ENCODE measurements at regions not wholly inside any gene's neighbourhood (a gene's known extent, or its start where the extent isn't known, plus 50 kb on each side); places are given as distances from the start of the nearest gene placed in this dataset.

DNA sequence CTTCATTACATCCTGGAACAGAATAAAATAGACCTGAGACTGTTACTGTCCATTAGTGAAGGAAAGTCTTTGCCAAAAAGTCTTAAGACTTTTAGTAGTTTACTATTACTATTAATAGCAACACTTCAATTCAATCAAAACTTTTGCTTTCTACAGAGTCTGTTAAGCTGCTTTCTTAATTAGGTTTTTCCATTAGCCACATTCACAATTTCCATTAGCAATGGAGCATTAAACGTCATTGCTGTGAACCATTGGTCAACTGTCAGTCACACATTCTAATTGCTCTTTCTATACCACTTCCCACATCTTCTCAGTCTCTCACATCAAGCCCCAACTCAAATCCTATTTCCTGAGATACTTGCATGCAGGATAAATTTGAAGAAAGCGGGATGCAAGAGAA is 736.6 kb upstream of the SORCS1 start:
- no peaks in the 10 kb centered on the region for H3K27me3 ChIP-seq
- no peaks in the 10 kb centered on the region for H3K9me3 ChIP-seq (replicated peaks in 1 of 11)
- no peak overlapping the region for H3K27ac ChIP-seq
- H3K9ac ChIP-seq = no peak overlapping the region
- H3K4me1 ChIP-seq = peaks cover 0 to 8% (median 0%) of the 10 kb centered on the region in 10 experiments; a peak in 1 of 20 replicates
- no peaks in the 10 kb centered on the region for H4K20me1 ChIP-seq
- no peak overlapping the region for H3K4me3 ChIP-seq
- H3K4me2 ChIP-seq = no peak overlapping the region
- H3K36me3 ChIP-seq = no peaks in the 10 kb centered on the region
- no peak for TF ChIP-seq Cebpa-rat (IDR thresholded peaks at IDR 0.05)

DNA sequence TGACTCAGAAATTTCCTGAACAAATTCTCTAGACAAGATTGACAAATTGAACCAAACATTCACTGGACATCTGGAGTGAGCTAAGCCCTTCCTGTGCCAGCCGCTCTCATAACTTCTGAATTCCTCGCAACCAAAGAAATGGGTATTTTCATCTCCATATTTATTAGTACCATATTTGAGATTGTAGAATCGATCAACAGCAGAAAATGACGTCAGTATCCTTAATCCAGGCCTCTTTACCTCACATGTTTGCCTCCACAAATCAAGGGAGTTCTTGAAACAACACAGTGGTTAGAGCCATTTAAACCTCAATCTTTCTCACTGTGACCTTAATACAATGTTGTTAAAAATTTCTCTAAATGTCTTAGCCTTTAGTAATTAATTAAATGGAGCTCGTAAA is 735.6 kb upstream of the SORCS1 start:
- no peaks in the 10 kb centered on the region for H3K36me3 ChIP-seq

DNA sequence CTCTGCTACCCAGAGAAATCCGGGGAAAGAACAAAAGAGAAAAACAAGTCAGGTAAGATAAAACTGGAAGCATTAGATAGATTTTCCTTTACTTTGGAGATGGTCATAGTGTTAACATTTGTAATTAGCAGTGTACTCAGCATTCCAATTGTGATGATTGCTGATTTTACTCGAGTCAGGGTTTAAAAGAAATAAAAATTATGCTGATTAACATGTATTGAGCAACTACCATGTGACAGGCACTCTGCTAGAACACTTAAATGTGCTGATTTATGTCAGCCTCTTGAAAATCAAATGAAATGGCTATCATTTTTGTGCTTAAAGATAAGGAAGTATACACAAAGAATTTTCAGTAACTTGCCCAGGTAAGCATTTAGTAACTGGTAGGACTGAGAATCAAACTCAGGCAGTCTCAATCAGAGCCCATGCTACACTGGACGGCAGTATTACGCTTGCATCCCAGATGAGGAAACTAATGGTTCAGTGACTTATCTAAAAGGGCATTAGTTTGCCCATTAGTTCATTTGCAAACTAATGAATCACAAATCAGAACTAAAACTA is 735.1 kb upstream of the SORCS1 start:
- no peak overlapping the region for H3K4me2 ChIP-seq
- no peaks in the 10 kb centered on the region for H3K9me3 ChIP-seq (replicated peaks in 1 of 11)
- H4K20me1 ChIP-seq = no peaks in the 10 kb centered on the region
- no peak overlapping the region for H3K4me3 ChIP-seq
- no peak for TF ChIP-seq Cebpa-rat (IDR thresholded peaks at IDR 0.05)
- no peaks in the 10 kb centered on the region for H3K36me3 ChIP-seq
- no peak overlapping the region for H3K27ac ChIP-seq
- no peak overlapping the region for H3K9ac ChIP-seq
- no peaks in the 10 kb centered on the region for H3K27me3 ChIP-seq
- peaks cover 0 to 16% (median 0%) of the 10 kb centered on the region in 10 experiments; a peak in 3 of 20 replicates for H3K4me1 ChIP-seq

More for the DNA sequence above, 735.6 kb upstream of the SORCS1 start:
- Histone ChIP-seq H3K4me1 (peaks cover 0 to 10% (median 0%) of the 10 kb centered on the region in 10 experiments; a peak in 1 of 20 replicates), H4K20me1 (no peaks in the 10 kb centered on the region), H3K27me3 (no peaks in the 10 kb centered on the region), H3K4me3 (no peak overlapping the region), H3K9me3 (replicated peaks in 1 of 11) (no peaks in the 10 kb centered on the region), H3K27ac (no peak overlapping the region), H3K9ac (no peak overlapping the region), H3K4me2 (no peak overlapping the region)
- no peak for TF ChIP-seq Cebpa-rat (IDR thresholded peaks at IDR 0.05)

DNA sequence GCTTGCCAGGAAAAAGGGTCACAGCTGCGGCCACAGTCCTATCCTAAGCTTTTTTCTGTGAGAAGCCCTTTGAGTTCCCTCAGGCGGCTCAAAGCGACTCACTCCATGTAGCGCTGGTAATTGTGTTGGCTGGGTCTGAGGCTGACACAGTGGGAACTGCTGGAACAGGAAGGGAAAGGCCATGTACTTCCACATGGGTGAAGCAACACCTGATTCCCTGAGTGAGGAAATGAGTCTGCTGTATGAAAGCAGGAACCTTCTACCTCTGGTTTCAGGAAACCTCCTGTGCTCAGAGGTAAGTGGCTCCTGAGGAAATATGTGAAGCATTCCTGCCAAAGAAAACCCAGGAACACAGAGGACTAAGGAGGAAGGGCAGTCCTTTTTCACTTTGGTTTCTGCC is 734.6 kb upstream of the SORCS1 start:
- TF ChIP-seq Cebpa-rat (IDR thresholded peaks at IDR 0.05) = no peak
- Histone ChIP-seq H3K27me3 (no peaks in the 10 kb centered on the region), H3K4me2 (no peak overlapping the region), H3K4me3 (no peak overlapping the region), H3K4me1 (peaks cover 0 to 20% (median 0%) of the 10 kb centered on the region in 10 experiments; a peak in 4 of 20 replicates), H3K9me3 (replicated peaks in 1 of 11) (no peaks in the 10 kb centered on the region), H3K36me3 (no peaks in the 10 kb centered on the region), H3K27ac (no peak overlapping the region), H3K9ac (no peak overlapping the region), H4K20me1 (no peaks in the 10 kb centered on the region)

DNA sequence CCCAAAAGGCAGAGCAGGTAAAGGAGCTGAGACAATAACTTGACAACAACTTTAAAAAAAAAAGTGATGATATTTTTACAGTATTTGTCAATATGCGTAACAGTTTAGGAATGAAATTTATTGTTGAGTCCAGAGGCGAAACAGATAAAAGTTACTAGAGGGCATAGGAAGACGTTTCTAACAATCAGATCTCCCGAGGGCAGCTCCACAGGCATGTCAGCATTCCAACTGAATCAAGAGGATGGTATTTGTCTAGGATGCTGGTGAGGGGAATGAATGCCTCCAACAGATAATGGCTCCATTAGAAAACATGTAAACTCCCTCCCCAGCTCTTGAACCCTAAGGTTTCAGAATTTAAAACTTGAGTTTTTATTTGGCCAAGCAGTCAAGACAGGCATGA is 733.9 kb upstream of the SORCS1 start:
- Histone ChIP-seq H3K4me1 (peaks cover 0 to 21% (median 0%) of the 10 kb centered on the region in 10 experiments; a peak in 4 of 20 replicates), H3K4me2 (no peak overlapping the region), H3K27ac (no peak overlapping the region), H3K9me3 (replicated peaks in 1 of 11) (no peaks in the 10 kb centered on the region), H4K20me1 (no peaks in the 10 kb centered on the region), H3K4me3 (no peak overlapping the region), H3K27me3 (no peaks in the 10 kb centered on the region), H3K9ac (no peak overlapping the region), H3K36me3 (no peaks in the 10 kb centered on the region)
- TF ChIP-seq Cebpa-rat (IDR thresholded peaks at IDR 0.05) = no peak

DNA sequence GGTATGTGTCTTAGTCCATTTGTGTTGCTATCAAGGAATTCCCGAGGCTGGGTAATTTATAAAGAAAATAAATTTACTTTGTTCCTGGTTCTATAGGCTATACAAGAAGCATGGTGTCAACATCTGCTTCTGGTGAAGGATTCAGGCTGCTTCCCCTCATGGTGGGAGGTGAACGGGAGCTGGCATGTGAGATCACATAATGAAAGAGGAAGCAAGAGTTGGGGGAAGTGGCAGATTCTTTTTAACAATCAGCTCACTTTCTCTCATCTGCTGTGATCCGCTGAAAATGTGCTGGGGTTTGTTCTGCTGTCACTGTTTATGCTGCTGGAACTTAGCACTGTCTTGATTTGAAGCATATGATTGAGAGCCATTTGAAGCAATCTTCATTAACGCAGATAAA is 730.0 kb upstream of the SORCS1 start:
- Histone ChIP-seq H3K9ac (no peak overlapping the region), H3K36me3 (no peaks in the 10 kb centered on the region), H3K27me3 (no peaks in the 10 kb centered on the region), H3K9me3 (replicated peaks in 1 of 11) (no peaks in the 10 kb centered on the region), H4K20me1 (no peaks in the 10 kb centered on the region), H3K4me1 (peaks cover 0 to 19% (median 0%) of the 10 kb centered on the region in 10 experiments; a peak in 4 of 20 replicates), H3K4me3 (no peak overlapping the region), H3K4me2 (peak overlapping the region in 2 of 11 experiments; percentile 2 to 52; a peak in 2 of 22 replicates), H3K27ac (no peak overlapping the region)
- no peak for TF ChIP-seq Cebpa-rat (IDR thresholded peaks at IDR 0.05)

DNA sequence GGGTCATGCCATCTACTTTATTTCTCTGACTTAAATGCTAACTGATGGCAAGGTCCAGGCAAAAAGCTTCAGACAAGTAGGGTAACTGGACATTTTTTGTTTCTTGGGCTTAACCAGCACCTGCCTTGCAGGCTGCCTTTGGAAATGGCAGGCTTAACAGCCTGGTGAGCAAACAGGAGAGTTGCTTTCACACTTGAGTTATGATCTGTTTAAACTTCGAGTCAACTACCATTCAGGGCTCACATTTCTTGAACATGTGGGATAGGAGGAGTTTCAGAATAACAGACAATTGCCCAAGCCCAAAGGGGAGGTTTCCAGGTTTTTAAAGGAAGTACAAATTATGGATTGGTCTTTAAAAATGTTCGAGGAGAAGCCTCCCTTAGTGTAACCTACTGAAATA is 724.6 kb upstream of the SORCS1 start:
- Histone ChIP-seq H4K20me1 (no peaks in the 10 kb centered on the region), H3K9me3 (replicated peaks in 1 of 11) (0 out of 22 replicates have a peak, but pooled peaks cover 0 to 4% (median 0%) of the 10 kb centered on the region in 11 experiments), H3K9ac (no peak overlapping the region), H3K36me3 (no peaks in the 10 kb centered on the region), H3K4me3 (no peak overlapping the region), H3K4me2 (no peak overlapping the region), H3K27ac (no peak overlapping the region), H3K27me3 (no peaks in the 10 kb centered on the region), H3K4me1 (peaks cover 0 to 1% (median 0%) of the 10 kb centered on the region in 10 experiments; a peak in 3 of 20 replicates)
- TF ChIP-seq Cebpa-rat (IDR thresholded peaks at IDR 0.05) = no peak

DNA sequence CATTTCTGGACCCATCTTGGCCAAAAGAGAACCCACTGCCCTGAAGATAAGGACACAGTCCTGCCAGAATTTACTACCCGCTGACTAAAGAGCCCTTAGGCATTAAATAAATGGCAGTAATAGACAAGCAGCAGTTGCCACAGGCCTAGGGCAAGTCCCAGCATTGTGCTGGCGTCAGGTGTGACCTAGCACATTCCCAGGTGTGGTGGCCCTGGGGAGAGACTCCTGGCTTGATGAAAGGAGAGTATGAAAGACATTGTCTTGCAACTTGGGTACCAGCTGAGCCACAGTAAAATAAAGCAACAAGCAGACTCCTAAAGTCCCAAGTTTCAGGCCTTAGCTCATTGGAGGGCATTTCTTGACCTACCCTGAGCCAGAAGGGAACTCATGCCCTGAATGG is 715.7 kb upstream of the SORCS1 start:
- peaks cover 0 to 21% (median 11%) of the 10 kb centered on the region in 11 experiments; a peak in 12 of 22 replicates for H3K9me3 ChIP-seq (replicated peaks in 1 of 11)
- no peaks in the 10 kb centered on the region for H4K20me1 ChIP-seq
- no peak overlapping the region for H3K4me2 ChIP-seq
- TF ChIP-seq Cebpa-rat (IDR thresholded peaks at IDR 0.05) = no peak
- no peaks in the 10 kb centered on the region for H3K4me1 ChIP-seq
- H3K27me3 ChIP-seq = no peaks in the 10 kb centered on the region
- no peak overlapping the region for H3K9ac ChIP-seq
- H3K27ac ChIP-seq = no peak overlapping the region
- no peak overlapping the region for H3K4me3 ChIP-seq
- H3K36me3 ChIP-seq = no peaks in the 10 kb centered on the region; a peak in 1 of 22 replicates

DNA sequence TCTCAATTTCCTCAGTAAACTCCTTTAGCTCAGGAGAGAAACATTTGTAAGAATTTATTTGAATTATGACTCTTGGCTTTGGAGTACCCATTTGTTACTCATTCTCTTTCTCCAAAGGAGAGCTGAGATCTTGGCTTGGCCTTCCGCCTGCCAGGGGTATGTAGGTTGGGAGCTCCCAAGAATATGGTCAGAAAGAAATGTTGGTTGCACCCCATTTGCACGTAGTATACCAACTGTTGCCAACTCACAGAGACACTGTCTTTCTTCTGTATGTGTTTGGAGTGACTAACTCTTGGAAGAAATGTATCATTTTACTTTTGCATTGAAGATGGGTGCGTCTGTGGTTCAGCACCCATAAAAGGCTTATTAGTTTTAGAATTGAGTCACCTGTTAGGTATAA is 708.5 kb upstream of the SORCS1 start:
- no peaks in the 10 kb centered on the region for H3K27me3 ChIP-seq
- no peak overlapping the region for H3K9ac ChIP-seq
- no peaks in the 10 kb centered on the region for H3K36me3 ChIP-seq
- no peak for TF ChIP-seq Cebpa-rat (IDR thresholded peaks at IDR 0.05)
- H3K4me1 ChIP-seq = no peaks in the 10 kb centered on the region
- no peak overlapping the region for H3K4me3 ChIP-seq
- no peak overlapping the region for H3K27ac ChIP-seq
- H4K20me1 ChIP-seq = no peaks in the 10 kb centered on the region
- peaks cover 0 to 9% (median 0%) of the 10 kb centered on the region in 11 experiments; a peak in 4 of 22 replicates for H3K9me3 ChIP-seq (replicated peaks in 1 of 11)
- H3K4me2 ChIP-seq = no peak overlapping the region

DNA sequence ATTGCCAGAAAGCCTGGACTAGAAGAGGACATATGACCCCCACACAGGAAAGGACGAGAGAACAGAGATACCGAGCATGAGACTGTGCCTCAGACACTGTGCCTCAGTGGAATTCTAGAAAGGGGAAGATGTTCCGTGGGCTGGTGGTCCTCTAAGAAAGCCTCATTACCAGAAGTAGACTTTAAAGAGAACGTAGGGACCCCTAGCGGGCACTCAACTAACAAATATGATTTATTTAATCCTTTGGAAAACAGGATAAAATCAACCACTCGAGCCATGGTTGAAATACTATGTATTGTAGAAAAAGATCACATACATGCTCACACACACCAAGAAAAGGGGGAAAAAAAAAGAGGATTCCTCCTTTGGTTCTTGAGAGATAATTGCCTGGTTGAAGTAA is 701.2 kb upstream of the SORCS1 start:
- no peak for TF ChIP-seq Cebpa-rat (IDR thresholded peaks at IDR 0.05)
- H3K4me2 ChIP-seq = no peak overlapping the region
- H4K20me1 ChIP-seq = no peaks in the 10 kb centered on the region
- no peak overlapping the region for H3K9ac ChIP-seq
- no peaks in the 10 kb centered on the region for H3K4me1 ChIP-seq
- H3K36me3 ChIP-seq = no peaks in the 10 kb centered on the region
- H3K27ac ChIP-seq = no peak overlapping the region
- H3K27me3 ChIP-seq = no peaks in the 10 kb centered on the region
- H3K9me3 ChIP-seq (replicated peaks in 1 of 11) = no peaks in the 10 kb centered on the region
- no peak overlapping the region for H3K4me3 ChIP-seq

All from BLaER1 treated with 17β-estradiol and CSF1 and Interleukin-3, amounts not matched to agents 10 nM and 100 nM (cell line).